Lower leg skin (tissue), 4 donors: ENCODE measurements at regions not wholly inside any gene's neighbourhood (a gene's known extent, or its start where the extent isn't known, plus 50 kb on each side); places are given as distances from the start of the nearest gene placed in this dataset.
"Not testable (repeated sequence)": the region's sequence is repeated elsewhere in the genome, so short reads cannot be mapped to it uniquely, and the experiment has no call there.

ENCODE experiments used
- DNase-seq, 2 donors: peaks; one replicate each; pipeline ENCODE4 v3.0.0-alpha.2; 2019; ENCODE audit warnings: low spot score in 2 of 2
- H3K4me3 ChIP-seq: fragments of 200-600 bp; sonication (generic); 2 replicates; pipeline ENCODE4 v1.5.1; 2017; ENCODE audit warnings: mild to moderate bottlenecking, low read depth; ENCODE audit not compliant: poor library complexity, severe bottlenecking
- CTCF ChIP-seq, 3 donors: fragments of 450-650 bp; IDR thresholded peaks; one replicate each; pipeline ENCODE4 v1.5.1; 2016; ENCODE audit warnings: antibody characterized with exemption in 3 of 3, mild to moderate bottlenecking in 3 of 3, moderate library complexity in 2 of 3
- POLR2A ChIP-seq, 2 donors: fragments of 450-650 bp; IDR thresholded peaks; one replicate each; pipeline ENCODE4 v1.6.1; 2016 to 2017; ENCODE audit warnings: antibody characterized with exemption in 2 of 2, mild to moderate bottlenecking in 1 of 2, moderate library complexity in 1 of 2
- WGBS, 2 donors: methylation state at CpG; one replicate each; pipeline ENCODE4 v1.1.5; 2018; 5-methylcytosine and 5-hydroxymethylcytosine counted together
- intact Hi-C: fragments of 100-400 bp; cut with DNase I; formaldehyde crosslinking; loops from one replicate; pipeline ENCODE4 v1.15.0; 2023; ENCODE audit warnings: low total_unique reads

DNA sequence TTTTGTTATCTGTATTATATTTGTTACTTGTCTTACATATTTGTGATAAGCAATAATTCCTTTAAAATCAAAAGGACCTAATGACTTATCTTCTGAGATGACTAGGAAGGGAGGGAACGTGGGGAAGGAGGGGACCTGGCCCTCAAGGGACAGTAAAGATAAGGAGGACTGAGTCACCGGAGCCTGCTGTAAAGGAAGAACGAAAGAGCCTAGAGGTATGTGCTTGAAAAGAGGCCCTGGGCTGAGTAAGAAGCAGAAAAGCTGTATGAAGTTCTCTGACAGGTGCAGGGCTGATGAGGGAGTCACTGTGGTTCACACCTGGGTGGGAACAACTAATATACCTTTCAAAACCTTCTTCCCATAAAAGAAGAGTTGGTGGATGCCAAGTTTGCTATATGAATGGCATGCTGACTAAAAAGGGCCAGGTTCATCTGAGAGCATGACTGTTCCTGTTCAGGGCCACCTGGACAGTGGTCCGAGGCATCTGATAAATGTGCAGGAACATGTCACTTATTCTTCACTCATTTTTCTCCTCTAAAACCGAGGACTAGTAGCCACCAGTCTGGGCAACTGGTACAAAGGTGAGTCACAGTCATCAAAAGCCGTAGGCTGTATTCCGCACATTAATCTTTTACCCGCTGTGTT, 111.3 kb downstream of the TNFAIP3 start:
- DNase-seq = no peak
- intact Hi-C loops = no loop called here
- TF ChIP-seq POLR2A (IDR thresholded peaks at IDR 0.05) (no peak), CTCF (IDR thresholded peaks at IDR 0.05) (no peak)
- H3K4me3 ChIP-seq = no peak overlapping the region
- 55 to 59% methylated on average over 8 of the region's 8 CpGs for WGBS, 2 donors

DNA sequence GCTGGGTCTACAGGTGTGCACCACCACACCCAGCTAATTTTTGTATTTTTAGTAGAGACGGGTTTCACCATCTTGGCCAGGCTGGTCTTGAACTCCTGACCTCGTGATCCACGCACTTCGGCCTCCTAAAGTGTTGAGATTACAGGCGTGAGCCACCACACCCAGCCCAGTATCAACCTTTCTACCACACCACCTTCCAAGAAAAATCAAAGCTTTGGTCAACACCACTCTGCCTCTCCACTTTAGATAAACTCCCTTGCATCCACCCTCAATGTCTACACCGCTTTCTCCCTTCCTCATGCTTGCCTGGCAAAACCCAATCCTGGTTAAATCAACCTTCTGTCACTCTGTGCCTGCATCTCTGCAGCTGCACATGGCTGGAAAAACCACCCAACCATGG, 112.2 kb downstream of the TNFAIP3 start:
- H3K4me3 ChIP-seq, DNase-seq, intact Hi-C loops: not testable (repeated sequence)
- 92 to 99% methylated on average over 6 of the region's 6 CpGs for WGBS, 2 donors

- WGBS, 2 donors = 92 to 100% methylated on average over 1 of the region's 1 CpG
- no peak for DNase-seq
- TF ChIP-seq CTCF (IDR thresholded peaks at IDR 0.05) (no peak), POLR2A (IDR thresholded peaks at IDR 0.05) (no peak)
- H3K4me3 ChIP-seq = no peak overlapping the region
- intact Hi-C loops = no loop called here
Measured at GRCh38 chr6:137980777-137981176, 113.7 kb downstream of the TNFAIP3 start.

- intact Hi-C loops = no loop called here
- H3K4me3 ChIP-seq = no peak overlapping the region
- TF ChIP-seq POLR2A (IDR thresholded peaks at IDR 0.05) (no peak), CTCF (IDR thresholded peaks at IDR 0.05) (no peak)
- no peak for DNase-seq
- WGBS, 2 donors = 76 to 85% methylated on average over 3 of the region's 3 CpGs
Measured at GRCh38 chr6:137981758-137982157, 114.7 kb downstream of the TNFAIP3 start.

- intact Hi-C loops = no loop called here
- 71 to 74% methylated on average over 12 of the region's 12 CpGs for WGBS, 2 donors
- no peak overlapping the region for H3K4me3 ChIP-seq
- no peak for TF ChIP-seq CTCF (IDR thresholded peaks at IDR 0.05)
- no peak for TF ChIP-seq POLR2A (IDR thresholded peaks at IDR 0.05)
- DNase-seq = no peak
Measured at GRCh38 chr6:137982418-137983189, 115.5 kb downstream of the TNFAIP3 start.

GRCh38 chr6:137983269-137983668, 116.2 kb downstream of the TNFAIP3 start:
- DNase-seq = no peak
- WGBS, 2 donors = 88 to 90% methylated on average over 5 of the region's 5 CpGs
- intact Hi-C loops = no loop called here

More at GRCh38 chr6:137983269-137983668, 116.2 kb downstream of the TNFAIP3 start:
- TF ChIP-seq CTCF (IDR thresholded peaks at IDR 0.05) = no peak
- no peak for TF ChIP-seq POLR2A (IDR thresholded peaks at IDR 0.05)
- H3K4me3 ChIP-seq = no peak overlapping the region
